ENCODE measurements at regions not wholly inside any gene's neighbourhood (a gene's known extent, or its start where the extent isn't known, plus 50 kb on each side); places are given as distances from the start of the nearest gene placed in this dataset.

DNA sequence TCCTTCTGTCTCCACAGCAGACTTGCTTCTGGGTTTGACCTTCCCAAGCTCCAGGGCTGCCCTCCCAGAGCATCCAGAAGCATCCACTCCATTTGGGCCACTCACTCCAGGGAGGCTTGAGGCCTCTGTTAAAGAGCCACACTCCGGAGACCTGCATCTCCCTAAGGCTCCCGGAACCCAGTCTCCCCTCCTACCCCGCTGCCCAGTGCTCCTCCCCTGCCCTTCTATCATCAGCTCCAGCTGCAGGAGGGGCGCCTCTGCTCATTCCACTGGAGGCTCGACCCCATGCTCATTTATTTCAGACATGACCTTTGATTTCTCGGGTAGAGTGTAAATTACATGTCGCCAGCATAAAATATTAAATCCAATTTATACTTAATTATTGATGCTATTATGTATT is 142.5 kb downstream of the SYF2 start:
- TF ChIP-seq POLR2A (IDR thresholded peaks at IDR 0.05; ENCODE audit: low read depth) = no peak
- TF ChIP-seq CTCF (IDR thresholded peaks at IDR 0.05) = no peak
- no peak for TF ChIP-seq POLR2AphosphoS5 (IDR thresholded peaks at IDR 0.05)
- no peak for TF ChIP-seq EP300 (IDR thresholded peaks at IDR 0.05)
